B cell (primary cell): ENCODE measurements at regions not wholly inside any gene's neighbourhood (a gene's known extent, or its start where the extent isn't known, plus 50 kb on each side); places are given as distances from the start of the nearest gene placed in this dataset.
A peak's percentile ranks its signal among the peaks of the same experiment; 100 is the strongest.

Source experiments
- ATAC-seq: fragments of 200-7000 bp; cut with Tn5 transposase; one replicate; pipeline ENCODE4 v1.10.0; 2021; ENCODE audit warnings: low read depth, mild to moderate bottlenecking, moderate number of reproducible peaks, moderate library complexity
- CTCF ChIA-PET: fragments of 350-600 bp; sonication (Branson Sonifier 250); formaldehyde crosslinking; loops from one replicate; lab custom pipeline; 2021; ENCODE audit warnings: antibody characterized with exemption, inconsistent platforms; lab: Charles Lee
- POLR2A ChIA-PET: fragments of 350-600 bp; sonication (Branson Sonifier 250); formaldehyde crosslinking; loops from one replicate; lab custom pipeline; 2021; ENCODE audit warnings: antibody characterized with exemption; lab: Charles Lee
- DNase-seq: peaks from one replicate; pipeline ENCODE4 v3.0.0; 2013
- H2AFZ ChIP-seq: 2 replicates; pipeline ENCODE4 v1.6.1; 2012; ENCODE audit warnings: mild to moderate bottlenecking, low read depth, low read length; ENCODE audit not compliant: insufficient read depth, poor library complexity, severe bottlenecking
- H3K27ac ChIP-seq, 2 donors: 1 replicate in 1 of 2; 2 replicates in 1 of 2; pipeline ENCODE4 v1.5.1; 2012 to 2013; ENCODE audit warnings: low read length in 2 of 2, mild to moderate bottlenecking in 2 of 2, moderate library complexity in 1 of 2
- H3K27me3 ChIP-seq, 4 experiments: fragments of 200-600 bp in 1 of 4; sonication (generic) in 1 of 4; replicated peaks in 1 of 4; 1 replicate in 2 of 4; 2 replicates in 2 of 4; pipeline versions ENCODE4 v1.6.1 to v1.7.0; 2013 to 2016; ENCODE audit warnings: low read length in 3 of 4, mild to moderate bottlenecking in 2 of 4, mixed read lengths in 1 of 4, moderate library complexity in 1 of 4; ENCODE audit not compliant: insufficient read depth in 4 of 4, control insufficient read depth in 3 of 4; ENCODE audit errors: control extremely low read depth in 1 of 4
- H3K36me3 ChIP-seq, 2 experiments: replicated peaks in 1 of 2; 1 replicate in 1 of 2; 2 replicates in 1 of 2; pipeline versions ENCODE4 v1.6.1 to v1.7.1; 2013; ENCODE audit warnings: low read length in 1 of 2; ENCODE audit not compliant: insufficient read depth in 2 of 2, control insufficient read depth in 1 of 2; ENCODE audit errors: control extremely low read depth in 1 of 2, extremely low read depth in 1 of 2
- H3K4me1 ChIP-seq, 2 donors: fragments of 200-600 bp in 1 of 2; sonication (generic) in 1 of 2; 1 replicate in 1 of 2; 2 replicates in 1 of 2; pipeline versions ENCODE4 v1.5.1 to v1.6.1; 2013 to 2017; ENCODE audit warnings: low read length in 2 of 2; ENCODE audit not compliant: control insufficient read depth in 2 of 2, insufficient read depth in 2 of 2
- H3K4me2 ChIP-seq: replicated peaks from 2 replicates; pipeline ENCODE3; 2012; ENCODE audit warnings: mild to moderate bottlenecking, low read depth, low read length; ENCODE audit not compliant: poor library complexity, severe bottlenecking
- H3K4me3 ChIP-seq, 5 experiments: fragments of 200-600 bp in 1 of 5; sonication (generic) in 1 of 5; 1 replicate in 3 of 5; 2 replicates in 2 of 5; pipeline versions ENCODE4 v1.5.1 to v1.7.0; 2011 to 2016; ENCODE audit warnings: low read length in 4 of 5, mild to moderate bottlenecking in 4 of 5, low read depth in 2 of 5, control low read depth in 1 of 5, moderate library complexity in 1 of 5; ENCODE audit not compliant: insufficient read depth in 1 of 5; ENCODE audit errors: control extremely low read depth in 1 of 5, extremely low read depth in 1 of 5
- H3K79me2 ChIP-seq: fragments of 200-600 bp; sonication (generic); one replicate; pipeline ENCODE4 v1.6.0; 2016; ENCODE audit warnings: low read length; ENCODE audit not compliant: control insufficient read depth, insufficient read depth
- H3K9ac ChIP-seq: fragments of 200-600 bp; sonication (generic); 2 replicates; pipeline ENCODE4 v1.6.1; 2017; ENCODE audit warnings: mild to moderate bottlenecking, low read length, moderate library complexity
- H3K9me3 ChIP-seq, 3 donors: one replicate each; pipeline versions ENCODE4 v1.6.1 to v1.7.1; 2013; ENCODE audit warnings: low read length in 2 of 3; ENCODE audit not compliant: control insufficient read depth in 2 of 3, insufficient read depth in 1 of 3; ENCODE audit errors: control extremely low read depth in 1 of 3
- H4K20me1 ChIP-seq: 2 replicates; pipeline ENCODE4 v1.6.0; 2012; ENCODE audit warnings: mild to moderate bottlenecking, low read length; ENCODE audit not compliant: insufficient read depth, control insufficient read depth, poor library complexity, severe bottlenecking
- H3K27ac Mint-ChIP-seq: one replicate; pipeline ENCODE4 v1.8.0; 2021; ENCODE audit warnings: mixed read lengths
- H3K27me3 Mint-ChIP-seq: one replicate; pipeline ENCODE4 v1.8.0; 2021; ENCODE audit warnings: mixed read lengths
- H3K4me1 Mint-ChIP-seq: one replicate; pipeline ENCODE4 v1.8.0; 2021; ENCODE audit warnings: mixed read lengths
- H3K4me3 Mint-ChIP-seq: one replicate; pipeline ENCODE4 v1.8.0; 2021; ENCODE audit warnings: mixed read lengths
- H3K9me3 Mint-ChIP-seq: one replicate; pipeline ENCODE4 v1.8.0; 2022; ENCODE audit warnings: mixed read lengths; ENCODE audit not compliant: insufficient read depth
- CTCF ChIP-seq: fragments of 200-600 bp; IDR thresholded peaks from one replicate; pipeline ENCODE4 v1.8.0; 2022; ENCODE audit warnings: antibody characterized with exemption, mild to moderate bottlenecking
- EZH2 ChIP-seq: IDR thresholded peaks from 2 replicates; pipeline ENCODE4 v1.6.1; 2012; ENCODE audit warnings: borderline replicate concordance, low read depth, mild to moderate bottlenecking, moderate library complexity, low read length; ENCODE audit not compliant: insufficient read depth, poor library complexity, severe bottlenecking
- WGBS: methylation state at CpG from one replicate; pipeline ENCODE4 v1.1.5; 2013; ENCODE audit warnings: missing lambda C conversion rate; ENCODE audit not compliant: insufficient coverage; 5-methylcytosine and 5-hydroxymethylcytosine counted together
- intact Hi-C: fragments of 100-400 bp; cut with micrococcal nuclease; formaldehyde crosslinking; loops from one replicate; pipeline ENCODE4 v1.10.0; 2022

- TF ChIP-seq EZH2 (no peak), CTCF (no peak)
- CTCF ChIA-PET: no interaction called here
- H3K27me3 Mint-ChIP-seq: no peaks in the 10 kb centered on the region
- POLR2A ChIA-PET: no interaction called here
- no peaks in the 10 kb centered on the region for H4K20me1 ChIP-seq
- H3K27ac ChIP-seq: no peak overlapping the region
- no peak overlapping the region for H3K4me3 Mint-ChIP-seq
- H3K9me3 Mint-ChIP-seq: peaks cover 6% of the 10 kb centered on the region
- DNase-seq (no peak), ATAC-seq (no peak)
- H3K4me2 ChIP-seq: no peak overlapping the region
- WGBS: no CpG with 5 or more reads among the region's 1 CpG
- H3K9me3 ChIP-seq: peaks cover 0 to 1% (median 0%) of the 10 kb centered on the region in 3 donors
- no peak overlapping the region for H3K9ac ChIP-seq
- intact Hi-C loops: no loop called here
- H3K27ac Mint-ChIP-seq: no peak overlapping the region
- no peaks in the 10 kb centered on the region for H3K27me3 ChIP-seq
- H3K4me1 Mint-ChIP-seq: no peaks in the 10 kb centered on the region
- H3K79me2 ChIP-seq: no peaks in the 10 kb centered on the region
- H3K36me3 ChIP-seq: no peaks in the 10 kb centered on the region
- no peaks in the 10 kb centered on the region for H3K4me1 ChIP-seq
- no peak overlapping the region for H2AFZ ChIP-seq
- no peak overlapping the region for H3K4me3 ChIP-seq
Measured at GRCh38 chr3:192011137-192011536, 550.2 kb downstream of the PYDC2 start.

- Mint-ChIP-seq H3K4me3 (no peak overlapping the region), H3K27ac (no peak overlapping the region), H3K27me3 (no peaks in the 10 kb centered on the region), H3K4me1 (no peaks in the 10 kb centered on the region), H3K9me3 (peaks cover 6% of the 10 kb centered on the region)
- Histone ChIP-seq H3K79me2 (no peaks in the 10 kb centered on the region), H3K4me3 (no peak overlapping the region), H2AFZ (no peak overlapping the region), H3K36me3 (no peaks in the 10 kb centered on the region), H3K4me2 (no peak overlapping the region), H3K27ac (no peak overlapping the region), H3K27me3 (no peaks in the 10 kb centered on the region), H4K20me1 (no peaks in the 10 kb centered on the region), H3K9ac (no peak overlapping the region), H3K9me3 (no peaks in the 10 kb centered on the region), H3K4me1 (no peaks in the 10 kb centered on the region)
- POLR2A ChIA-PET: no interaction called here
- peak; percentile 27 for TF ChIP-seq CTCF
- TF ChIP-seq EZH2: no peak
- WGBS: 100% methylated on average over 1 of the region's 1 CpG
- no peak for ATAC-seq
- CTCF ChIA-PET: no interaction called here
- no peak for DNase-seq
- intact Hi-C loops: no loop called here
Measured at GRCh38 chr3:192013110-192013509, 552.1 kb downstream of the PYDC2 start.
